Bone marrow (tissue), 2 donors: ENCODE measurements at regions not wholly inside any gene's neighbourhood (a gene's known extent, or its start where the extent isn't known, plus 50 kb on each side); places are given as distances from the start of the nearest gene placed in this dataset.
"Not testable (repeated sequence)": the region's sequence is repeated elsewhere in the genome, so short reads cannot be mapped to it uniquely, and the experiment has no call there.

Experiments used
- DNase-seq, 2 donors: peaks; one replicate each; lab custom pipeline; 2025; lab: John Stamatoyannopoulos, UW

GRCh38 chr5:26415987-26416779, 622.2 kb downstream of the CDH9 start:
- DNase-seq: no peak

DNA sequence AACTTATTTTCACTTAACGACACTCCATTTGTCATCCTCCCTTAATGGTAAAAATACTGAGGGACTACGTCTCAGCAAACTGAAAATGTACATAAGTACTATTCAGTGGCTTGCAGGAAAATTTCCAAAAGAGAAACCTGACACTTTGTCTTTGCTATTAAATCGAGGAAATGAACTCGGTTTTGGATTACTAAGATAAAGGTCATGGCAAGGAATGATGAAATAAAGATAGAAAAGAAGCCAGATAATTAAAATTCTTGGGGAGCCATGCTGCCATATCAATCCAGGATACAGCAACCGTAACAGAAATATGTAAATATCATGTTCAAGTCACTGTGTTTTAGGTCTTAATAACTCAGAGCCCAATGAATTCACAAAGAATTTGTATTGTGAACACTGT, 647.8 kb downstream of the CDH9 start:
- no peak for DNase-seq

DNA sequence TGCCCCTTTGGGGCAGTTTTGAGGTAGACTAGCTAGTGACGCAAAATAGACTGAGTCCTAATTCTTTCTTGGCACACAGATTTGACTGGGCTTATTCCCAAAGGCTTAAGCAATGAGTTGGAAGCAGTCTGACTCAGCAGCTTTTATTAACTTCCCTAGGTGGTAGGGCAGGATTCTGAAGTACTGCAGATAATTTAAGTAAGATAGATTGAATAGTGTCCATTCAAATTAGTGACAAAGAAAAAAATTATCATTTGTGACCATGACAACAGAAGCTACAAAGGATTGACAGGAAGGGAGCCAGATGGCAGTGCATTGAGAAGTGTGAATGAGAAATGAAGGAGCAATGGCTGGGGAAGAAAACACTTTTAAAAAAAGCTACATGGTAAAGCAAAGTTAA, 649.4 kb downstream of the CDH9 start:
- DNase-seq: no peak

- DNase-seq: no peak
Observed at GRCh38 chr5:26386532-26386931, 651.9 kb downstream of the CDH9 start.

GRCh38 chr5:26364624-26365023, 673.8 kb downstream of the CDH9 start:
- DNase-seq: not testable (repeated sequence)

- no peak for DNase-seq
Observed at GRCh38 chr5:26343801-26344325, 694.5 kb downstream of the CDH9 start.

GRCh38 chr5:26339576-26339975, 698.8 kb downstream of the CDH9 start:
- no peak for DNase-seq

DNA sequence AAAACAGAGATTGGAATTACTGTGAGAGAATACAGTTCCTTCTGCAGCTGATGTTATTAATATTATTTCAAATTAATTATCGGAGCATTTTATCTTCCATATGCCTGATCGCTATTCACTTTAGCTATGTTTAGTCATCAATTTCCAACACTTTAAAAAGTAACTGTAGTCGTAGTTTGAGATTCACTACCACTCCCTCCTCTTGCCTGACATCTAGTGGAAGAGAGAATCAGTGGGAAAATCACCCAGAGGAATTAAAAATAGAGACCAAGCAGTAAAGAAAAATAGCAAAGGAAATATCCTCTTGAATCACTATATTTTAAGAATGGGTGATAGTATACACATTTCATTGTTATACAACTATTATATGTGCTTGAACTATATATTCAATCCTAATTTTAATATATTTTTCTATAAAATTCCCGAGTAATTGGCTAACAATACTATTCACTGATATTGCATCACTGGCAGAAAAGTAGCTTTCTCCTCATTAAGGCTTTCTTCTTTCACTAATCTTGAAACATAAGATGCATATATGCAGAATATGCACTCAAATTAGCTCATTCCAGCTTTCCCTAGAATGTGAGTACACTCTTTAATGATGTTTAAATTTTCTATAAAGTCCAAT, 708.7 kb downstream of the CDH9 start:
- no peak for DNase-seq

- DNase-seq: no peak
Observed at GRCh38 chr5:26326153-26326759, 712.1 kb downstream of the CDH9 start.

DNA sequence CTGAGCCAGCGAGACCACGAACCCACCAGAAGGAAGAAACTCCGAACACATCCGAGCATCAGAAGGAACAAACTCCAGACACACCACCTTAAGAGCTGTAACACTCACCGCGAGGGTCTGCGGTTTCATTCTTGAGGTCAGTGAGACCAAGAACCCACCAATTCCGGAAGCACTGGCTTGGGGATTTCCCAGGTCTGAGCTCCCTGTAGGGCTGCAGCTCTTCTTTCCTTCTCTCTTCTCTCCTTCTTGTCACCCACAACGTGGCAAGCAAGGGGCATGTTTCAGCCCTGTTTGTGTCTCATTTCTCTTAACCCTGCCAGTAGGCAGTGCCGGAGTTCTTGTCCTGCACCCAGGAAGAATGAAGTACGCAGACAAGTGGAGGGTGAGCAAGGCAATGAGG, 713.0 kb downstream of the CDH9 start:
- not testable (repeated sequence) for DNase-seq

- not testable (repeated sequence) for DNase-seq
Observed at GRCh38 chr5:26324273-26324895, 714.0 kb downstream of the CDH9 start.

DNA sequence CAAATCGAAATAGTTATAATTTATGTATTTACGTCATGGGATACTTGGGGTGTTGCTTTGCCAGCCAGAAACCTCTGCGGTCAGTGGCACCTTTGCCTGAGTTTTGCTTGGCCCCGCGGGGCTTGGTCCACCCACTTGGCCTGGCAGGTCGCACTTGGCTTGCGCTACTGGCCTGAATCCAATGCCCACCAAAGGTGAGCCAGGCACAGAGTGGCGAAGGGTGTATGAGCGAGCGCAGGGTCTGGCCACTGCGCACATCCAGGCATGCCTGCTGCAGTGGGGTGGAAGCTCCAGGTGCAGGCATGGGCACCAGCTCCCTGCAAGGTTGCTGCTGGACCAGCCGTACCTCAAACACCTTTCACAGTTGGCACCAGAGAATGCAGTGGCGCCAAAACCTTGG, 714.6 kb downstream of the CDH9 start:
- no peak for DNase-seq

DNA sequence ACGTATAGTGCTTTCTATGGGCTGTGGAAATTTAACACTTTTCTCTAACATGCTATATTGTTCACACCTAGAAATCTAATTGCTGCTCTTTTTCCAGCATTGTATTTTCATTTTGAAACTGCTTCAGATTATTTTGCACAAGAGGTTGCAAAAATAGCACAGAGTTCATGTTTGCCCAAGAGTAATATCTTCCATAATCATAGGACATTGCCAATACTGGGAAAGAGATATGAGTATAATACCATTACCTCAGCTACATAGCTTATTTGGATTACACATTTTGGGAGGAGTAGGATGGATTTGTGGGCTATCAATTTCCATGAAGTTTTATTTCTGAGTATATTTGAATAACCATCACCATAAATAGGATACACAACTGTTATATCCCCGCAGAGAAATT, 717.1 kb downstream of the CDH9 start:
- DNase-seq: no peak

- no peak for DNase-seq
Observed at GRCh38 chr5:26310415-26310814, 728.0 kb downstream of the CDH9 start.

- no peak for DNase-seq
Observed at GRCh38 chr5:26295541-26295940, 742.8 kb downstream of the CDH9 start.

GRCh38 chr5:26282190-26282589, 756.2 kb downstream of the CDH9 start:
- DNase-seq: no peak

DNA sequence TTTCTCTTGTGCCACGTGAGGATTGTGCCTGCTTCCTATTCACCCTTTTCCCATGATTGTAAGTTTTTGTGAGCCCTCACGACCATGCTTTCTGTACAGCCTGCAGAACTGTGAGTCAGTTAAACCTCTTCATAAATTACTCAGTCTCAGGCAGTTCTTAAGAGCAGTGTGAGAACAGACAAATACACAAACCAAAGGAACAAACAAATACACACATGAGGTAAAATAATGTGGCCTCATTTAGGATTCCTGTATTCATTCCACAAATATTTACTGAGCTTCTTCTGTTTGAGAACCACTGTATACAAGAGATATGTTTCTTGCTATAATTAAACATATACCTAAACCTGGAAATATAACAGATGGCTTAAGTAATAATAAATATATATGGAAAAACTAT, 760.3 kb downstream of the CDH9 start:
- DNase-seq: no peak

DNA sequence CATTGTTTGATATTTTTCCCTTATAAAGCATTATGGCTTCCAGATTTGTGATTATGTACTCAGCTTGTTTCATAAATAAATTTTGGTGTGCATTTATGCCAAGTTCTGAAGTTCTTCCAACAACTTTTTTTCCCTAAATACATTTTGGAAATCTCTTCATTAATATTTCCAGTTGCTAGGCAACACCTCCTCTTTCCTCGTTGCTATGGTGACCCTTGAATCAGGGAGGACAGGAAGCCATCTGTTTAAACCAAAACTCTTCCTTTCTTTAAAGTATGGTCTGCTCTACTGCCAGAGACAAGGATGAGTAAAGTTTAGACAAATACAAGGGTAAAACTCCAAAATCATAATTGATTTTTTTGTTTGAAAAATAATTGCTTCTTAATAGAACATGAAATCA, 779.3 kb downstream of the CDH9 start:
- DNase-seq: no peak

DNA sequence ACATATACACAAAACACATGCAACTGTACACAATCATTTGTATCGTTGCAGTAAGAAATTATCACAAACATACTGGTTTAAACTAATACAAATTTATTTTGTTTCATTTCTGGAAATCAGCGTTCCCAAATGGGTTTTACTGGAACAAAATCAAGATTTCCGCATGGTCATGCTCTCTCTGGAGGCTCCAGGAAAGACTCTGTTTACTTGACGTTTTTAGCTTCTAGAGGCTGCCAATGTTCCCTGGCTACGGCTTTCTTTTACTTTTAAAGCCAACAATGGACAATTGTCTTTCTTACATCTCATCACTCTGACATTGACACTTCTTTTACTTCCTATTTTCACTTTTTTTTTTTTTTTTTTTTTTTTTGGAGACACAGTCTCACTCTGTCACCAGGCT, 793.1 kb downstream of the CDH9 start:
- DNase-seq: no peak

DNA sequence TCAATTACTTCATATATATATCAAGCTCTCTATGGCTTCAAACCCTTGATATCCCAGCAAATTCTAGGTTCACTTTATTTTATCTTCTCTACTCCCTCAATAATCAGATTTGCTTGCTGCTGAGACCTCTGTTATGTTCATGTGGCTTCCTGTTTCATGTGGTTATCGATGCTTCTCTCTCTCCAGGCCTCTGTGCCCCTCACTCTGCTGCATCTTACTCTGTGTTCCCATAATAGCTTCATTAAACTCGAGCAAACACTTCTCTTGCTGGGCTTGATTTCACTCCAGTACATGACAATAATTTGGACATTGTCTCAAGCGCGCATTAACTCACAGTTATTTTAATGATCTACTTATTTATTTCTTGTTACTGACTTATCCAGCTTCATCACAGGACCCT, 798.8 kb downstream of the CDH9 start:
- no peak for DNase-seq

DNA sequence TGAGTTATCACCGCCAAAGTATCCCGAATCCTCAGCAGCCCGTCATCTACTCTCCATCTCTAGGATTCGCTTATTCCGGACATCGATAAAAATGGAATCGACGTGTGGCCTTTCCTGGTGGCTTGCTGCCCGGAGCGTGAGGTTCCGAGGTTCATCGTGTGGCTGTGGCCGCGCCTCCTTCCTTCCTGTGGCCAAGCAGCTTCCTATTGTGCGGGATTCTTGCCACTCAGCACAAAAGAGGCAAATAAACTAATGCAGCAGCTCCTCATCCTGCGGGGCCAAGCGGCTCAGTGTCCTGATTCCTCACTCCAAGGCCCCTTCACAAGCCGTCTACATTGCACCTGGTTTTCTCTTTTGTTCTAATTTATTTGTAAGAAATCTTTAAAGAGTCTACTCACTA, 800.9 kb downstream of the CDH9 start:
- DNase-seq: no peak

- DNase-seq: no peak
Observed at GRCh38 chr5:26236936-26237335, 801.5 kb downstream of the CDH9 start.

GRCh38 chr5:26232706-26233105, 805.7 kb downstream of the CDH9 start:
- DNase-seq: no peak
